Mesenchymal stem cell (in vitro differentiated cells and primary cell): ENCODE measurements at regions not wholly inside any gene's neighbourhood (a gene's known extent, or its start where the extent isn't known, plus 50 kb on each side); places are given as distances from the start of the nearest gene placed in this dataset.

Experiments used
- DNase-seq: peaks from one replicate; pipeline ENCODE4 v3.0.0-alpha.2; 2013
- H2AFZ ChIP-seq: one replicate; pipeline ENCODE4 v1.6.1; 2013; ENCODE audit warnings: low read depth, mild to moderate bottlenecking, control low read depth, inconsistent platforms, low read length, moderate library complexity
- H2AK5ac ChIP-seq: 2 replicates; pipeline ENCODE4 v1.6.1; 2013; ENCODE audit warnings: low read length, moderate library complexity, mild to moderate bottlenecking, inconsistent platforms; ENCODE audit not compliant: severe bottlenecking
- H2BK120ac ChIP-seq: one replicate; pipeline ENCODE4 v1.6.1; 2013; ENCODE audit warnings: low read depth, mild to moderate bottlenecking, inconsistent platforms, low read length, moderate library complexity
- H2BK12ac ChIP-seq, 2 experiments: one replicate each; pipeline ENCODE4 v1.6.1; 2013; ENCODE audit warnings: inconsistent platforms in 2 of 2, low read length in 2 of 2, mild to moderate bottlenecking in 2 of 2, moderate library complexity in 2 of 2, control low read depth in 1 of 2
- H2BK15ac ChIP-seq: one replicate; pipeline ENCODE4 v1.6.1; 2013; ENCODE audit warnings: mild to moderate bottlenecking, low read depth, inconsistent platforms; ENCODE audit not compliant: poor library complexity, severe bottlenecking
- H2BK5ac ChIP-seq: 2 replicates; pipeline ENCODE4 v1.6.1; 2013; ENCODE audit warnings: low read depth, mild to moderate bottlenecking, low read length, control low read depth, inconsistent platforms; ENCODE audit not compliant: poor library complexity, severe bottlenecking
- H3K14ac ChIP-seq, 2 experiments: one replicate each; pipeline ENCODE4 v1.6.1; 2013; ENCODE audit warnings: inconsistent platforms in 2 of 2, low read length in 2 of 2, control low read depth in 1 of 2, mild to moderate bottlenecking in 1 of 2, moderate library complexity in 1 of 2
- H3K18ac ChIP-seq, 2 experiments: one replicate each; pipeline ENCODE4 v1.6.1; 2013; ENCODE audit warnings: inconsistent platforms in 2 of 2, low read length in 2 of 2, control low read depth in 1 of 2, low read depth in 1 of 2, mild to moderate bottlenecking in 1 of 2
- H3K23ac ChIP-seq, 2 experiments: one replicate each; pipeline ENCODE4 v1.6.1; 2013; ENCODE audit warnings: inconsistent platforms in 2 of 2, low read length in 2 of 2, mild to moderate bottlenecking in 2 of 2, moderate library complexity in 2 of 2, control low read depth in 1 of 2
- H3K27ac ChIP-seq: 2 replicates; pipeline ENCODE4 v1.5.1; 2013; ENCODE audit warnings: mild to moderate bottlenecking, moderate library complexity, low read length, control low read depth, inconsistent platforms; ENCODE audit not compliant: poor library complexity, severe bottlenecking
- H3K27me3 ChIP-seq, 2 experiments: 2 replicates each; pipeline versions ENCODE4 v1.6.1 to v1.7.0; 2013; ENCODE audit warnings: low read length in 2 of 2, mild to moderate bottlenecking in 2 of 2, moderate library complexity in 2 of 2, control low read depth in 1 of 2, inconsistent platforms in 1 of 2; ENCODE audit not compliant: control insufficient read depth in 1 of 2, insufficient read depth in 1 of 2
- H3K36me3 ChIP-seq, 2 experiments: 2 replicates each; pipeline versions ENCODE4 v1.6.1 to v1.7.0; 2013; ENCODE audit warnings: low read length in 2 of 2, control low read depth in 1 of 2, inconsistent platforms in 1 of 2, low read depth in 1 of 2, mild to moderate bottlenecking in 1 of 2; ENCODE audit not compliant: insufficient read depth in 2 of 2, control insufficient read depth in 1 of 2
- H3K4ac ChIP-seq, 2 experiments: one replicate each; pipeline ENCODE4 v1.6.1; 2013; ENCODE audit warnings: inconsistent platforms in 2 of 2, low read length in 2 of 2, mild to moderate bottlenecking in 2 of 2, moderate library complexity in 2 of 2, control low read depth in 1 of 2, low read depth in 1 of 2
- H3K4me1 ChIP-seq: 2 replicates; pipeline ENCODE4 v1.6.1; 2013; ENCODE audit warnings: low read depth, low read length, control low read depth; ENCODE audit not compliant: control insufficient read depth, insufficient read depth
- H3K4me2 ChIP-seq: 2 replicates; pipeline ENCODE4 v1.6.1; 2013; ENCODE audit warnings: low read length, mild to moderate bottlenecking, inconsistent platforms; ENCODE audit not compliant: poor library complexity, severe bottlenecking
- H3K4me3 ChIP-seq, 2 experiments: 2 replicates each; pipeline versions ENCODE4 v1.5.1 to v1.7.0; 2013; ENCODE audit warnings: low read length in 2 of 2, mild to moderate bottlenecking in 2 of 2, control low read depth in 1 of 2, low read depth in 1 of 2; ENCODE audit not compliant: insufficient read depth in 1 of 2
- H3K79me1 ChIP-seq: replicated peaks from 2 replicates; pipeline ENCODE4 v1.6.1; 2013; ENCODE audit warnings: mild to moderate bottlenecking, control low read depth, low read length, inconsistent platforms; ENCODE audit not compliant: poor library complexity, severe bottlenecking
- H3K9ac ChIP-seq: 2 replicates; pipeline ENCODE4 v1.7.0; 2013; ENCODE audit warnings: mild to moderate bottlenecking, low read length, moderate library complexity
- H3K9me3 ChIP-seq: 2 replicates; pipeline ENCODE4 v1.7.0; 2013; ENCODE audit warnings: mild to moderate bottlenecking, low read length; ENCODE audit not compliant: control insufficient read depth
- H4K8ac ChIP-seq: one replicate; pipeline ENCODE4 v1.6.1; 2013; ENCODE audit warnings: inconsistent platforms, mild to moderate bottlenecking, low read length, moderate library complexity
- H4K91ac ChIP-seq: one replicate; pipeline ENCODE4 v1.6.1; 2013; ENCODE audit warnings: mild to moderate bottlenecking, low read length, inconsistent platforms
- WGBS: methylation state at CpG from one replicate; pipeline ENCODE4 v1.1.7; 2013; ENCODE audit warnings: mixed read lengths; 5-methylcytosine and 5-hydroxymethylcytosine counted together

- Histone ChIP-seq H2BK15ac (no peak overlapping the region), H3K27me3 (no peaks in the 10 kb centered on the region), H3K4me3 (no peak overlapping the region), H2AK5ac (no peak overlapping the region), H3K14ac (no peak overlapping the region), H3K23ac (no peak overlapping the region), H2BK5ac (no peak overlapping the region), H2AFZ (no peak overlapping the region), H4K8ac (no peak overlapping the region), H3K27ac (no peak overlapping the region), H3K9ac (no peak overlapping the region), H3K36me3 (no peaks in the 10 kb centered on the region), H2BK12ac (no peak overlapping the region), H3K18ac (no peak overlapping the region), H3K9me3 (no peaks in the 10 kb centered on the region), H2BK120ac (no peak overlapping the region), H3K4me2 (no peak overlapping the region), H3K4me1 (no peaks in the 10 kb centered on the region), H4K91ac (no peak overlapping the region), H3K79me1 (no peaks in the 10 kb centered on the region), H3K4ac (no peak overlapping the region)
- DNase-seq, result no peak
- WGBS, result 86% methylated on average over 2 of the region's 4 CpGs
Measured at GRCh38 chr21:15278851-15279250, 214.1 kb upstream of the NRIP1 start.

GRCh38 chr21:15279482-15279881 lies 214.7 kb upstream of the NRIP1 start:
- H3K9me3 ChIP-seq, result no peaks in the 10 kb centered on the region
- no peak overlapping the region for H3K9ac ChIP-seq
- no peak overlapping the region for H2AK5ac ChIP-seq
- H2BK5ac ChIP-seq, result no peak overlapping the region
- H3K79me1 ChIP-seq, result no peaks in the 10 kb centered on the region
- no peak overlapping the region for H3K27ac ChIP-seq
- no peaks in the 10 kb centered on the region for H3K4me1 ChIP-seq
- H3K36me3 ChIP-seq, result no peaks in the 10 kb centered on the region
- no peak overlapping the region for H3K23ac ChIP-seq
- H2BK120ac ChIP-seq, result no peak overlapping the region
- H4K91ac ChIP-seq, result no peak overlapping the region
- no CpG with 5 or more reads among the region's 1 CpG for WGBS
- H4K8ac ChIP-seq, result no peak overlapping the region
- DNase-seq, result no peak
- no peak overlapping the region for H3K4ac ChIP-seq
- no peak overlapping the region for H3K4me3 ChIP-seq
- no peak overlapping the region for H3K18ac ChIP-seq
- H3K14ac ChIP-seq, result no peak overlapping the region
- H2BK15ac ChIP-seq, result no peak overlapping the region
- no peaks in the 10 kb centered on the region for H3K27me3 ChIP-seq
- no peak overlapping the region for H3K4me2 ChIP-seq
- no peak overlapping the region for H2AFZ ChIP-seq
- H2BK12ac ChIP-seq, result no peak overlapping the region

- 86% methylated on average over 2 of the region's 3 CpGs for WGBS
- Histone ChIP-seq H4K8ac (no peak overlapping the region), H3K14ac (no peak overlapping the region), H3K9me3 (no peaks in the 10 kb centered on the region), H2AK5ac (no peak overlapping the region), H2AFZ (no peak overlapping the region), H3K18ac (no peak overlapping the region), H3K4me3 (no peak overlapping the region), H2BK120ac (no peak overlapping the region), H3K4ac (no peak overlapping the region), H3K9ac (no peak overlapping the region), H2BK15ac (no peak overlapping the region), H4K91ac (no peak overlapping the region), H3K36me3 (no peaks in the 10 kb centered on the region), H3K79me1 (no peaks in the 10 kb centered on the region), H3K27me3 (no peaks in the 10 kb centered on the region), H3K4me1 (no peaks in the 10 kb centered on the region), H2BK12ac (no peak overlapping the region), H3K27ac (no peak overlapping the region), H3K4me2 (no peak overlapping the region), H2BK5ac (no peak overlapping the region), H3K23ac (no peak overlapping the region)
- no peak for DNase-seq
Measured at GRCh38 chr21:15281714-15282113, 216.9 kb upstream of the NRIP1 start.

- H3K79me1 ChIP-seq, result no peaks in the 10 kb centered on the region
- H3K23ac ChIP-seq, result no peak overlapping the region
- no peak overlapping the region for H3K4ac ChIP-seq
- no peaks in the 10 kb centered on the region for H3K36me3 ChIP-seq
- no peak overlapping the region for H2BK15ac ChIP-seq
- no peak overlapping the region for H2BK12ac ChIP-seq
- no peak overlapping the region for H2AFZ ChIP-seq
- H2BK120ac ChIP-seq, result no peak overlapping the region
- no peak overlapping the region for H3K14ac ChIP-seq
- no peak overlapping the region for H3K27ac ChIP-seq
- no peaks in the 10 kb centered on the region for H3K27me3 ChIP-seq
- 100% methylated on average over 1 of the region's 1 CpG for WGBS
- no peaks in the 10 kb centered on the region for H3K9me3 ChIP-seq
- H3K18ac ChIP-seq, result no peak overlapping the region
- H3K4me2 ChIP-seq, result no peak overlapping the region
- no peak overlapping the region for H3K9ac ChIP-seq
- no peaks in the 10 kb centered on the region for H3K4me1 ChIP-seq
- H4K8ac ChIP-seq, result no peak overlapping the region
- no peak overlapping the region for H2AK5ac ChIP-seq
- H4K91ac ChIP-seq, result no peak overlapping the region
- no peak for DNase-seq
- no peak overlapping the region for H2BK5ac ChIP-seq
- no peak overlapping the region for H3K4me3 ChIP-seq
Measured at GRCh38 chr21:15282665-15283064, 217.9 kb upstream of the NRIP1 start.
